DOHH2 (cell line): ENCODE measurements at regions not wholly inside any gene's neighbourhood (a gene's known extent, or its start where the extent isn't known, plus 50 kb on each side); places are given as distances from the start of the nearest gene placed in this dataset.

ENCODE experiments used
- CTCF ChIP-seq: fragments of 200-600 bp; sonication (generic); IDR thresholded peaks from one replicate; pipeline ENCODE4 v1.5.1; 2014; ENCODE audit warnings: antibody characterized with exemption, mild to moderate bottlenecking, low read depth, low read length; ENCODE audit not compliant: poor library complexity, severe bottlenecking
- EZH2phosphoT487 ChIP-seq: fragments of 200-600 bp; sonication (generic); IDR thresholded peaks from 2 replicates; pipeline ENCODE4 v1.6.1; 2017; ENCODE audit warnings: borderline replicate concordance, mild to moderate bottlenecking, antibody characterized with exemption, low read length, moderate library complexity, mixed read lengths

- TF ChIP-seq CTCF (no peak), EZH2phosphoT487 (no peak)
Observed at GRCh38 chr7:155145477-155146255, 75.5 kb downstream of the HTR5A start.
